Activated T-helper 1 cell treated with anti-CD3 and anti-CD28 coated beads, Interleukin-12 subunit alpha, Interleukin-12 subunit beta, Interleukin-2, Interleukin-4 antibody, amounts not matched to agents 30 ng/mL and 10 ng/mL and 1 ng/mL, durations not matched to agents 14 hours and 24 hours and 36 hours (primary cell): ENCODE measurements at regions not wholly inside any gene's neighbourhood (a gene's known extent, or its start where the extent isn't known, plus 50 kb on each side); places are given as distances from the start of the nearest gene placed in this dataset.

Experiments used
- DNase-seq: peaks from one replicate; pipeline ENCODE4 v3.0.0; 2021; ENCODE audit warnings: low spot score
- H3K27ac Mint-ChIP-seq: one replicate; pipeline ENCODE4 v1.8.0; 2021; ENCODE audit warnings: mild to moderate bottlenecking, mixed read lengths
- H3K27me3 Mint-ChIP-seq: one replicate; pipeline ENCODE4 v1.8.0; 2022; ENCODE audit warnings: mild to moderate bottlenecking, moderate library complexity, mixed read lengths; ENCODE audit not compliant: insufficient read depth
- H3K36me3 Mint-ChIP-seq: one replicate; pipeline ENCODE4 v1.8.0; 2021; ENCODE audit warnings: low read depth, mixed read lengths
- H3K4me1 Mint-ChIP-seq: one replicate; pipeline ENCODE4 v1.8.0; 2021; ENCODE audit warnings: low read depth, mixed read lengths
- H3K4me3 Mint-ChIP-seq: one replicate; pipeline ENCODE4 v1.8.0; 2021; ENCODE audit warnings: mild to moderate bottlenecking, moderate library complexity, mixed read lengths
- H3K9me3 Mint-ChIP-seq: one replicate; pipeline ENCODE4 v1.8.0; 2021; ENCODE audit warnings: mixed read lengths
- intact Hi-C: fragments of 100-400 bp; cut with micrococcal nuclease; formaldehyde crosslinking; loops from one replicate; pipeline ENCODE4 v1.15.1; 2024

GRCh38 chr11:95505927-95506426 is 275.0 kb upstream of the SESN3 start:
- no peaks in the 10 kb centered on the region for H3K36me3 Mint-ChIP-seq
- DNase-seq, result no peak
- no peak overlapping the region for H3K27ac Mint-ChIP-seq
- peaks cover 3% of the 10 kb centered on the region for H3K27me3 Mint-ChIP-seq
- intact Hi-C loops, result no loop called here
- no peaks in the 10 kb centered on the region for H3K4me1 Mint-ChIP-seq
- H3K4me3 Mint-ChIP-seq, result no peak overlapping the region
- H3K9me3 Mint-ChIP-seq, result no peaks in the 10 kb centered on the region

GRCh38 chr11:95503047-95503446 is 272.0 kb upstream of the SESN3 start:
- no peaks in the 10 kb centered on the region for H3K36me3 Mint-ChIP-seq
- intact Hi-C loops, result no loop called here
- H3K9me3 Mint-ChIP-seq, result no peaks in the 10 kb centered on the region
- no peaks in the 10 kb centered on the region for H3K27me3 Mint-ChIP-seq
- no peak overlapping the region for H3K27ac Mint-ChIP-seq
- DNase-seq, result no peak
- no peak overlapping the region for H3K4me3 Mint-ChIP-seq
- H3K4me1 Mint-ChIP-seq, result peaks cover 13% of the 10 kb centered on the region

- H3K27me3 Mint-ChIP-seq, result no peaks in the 10 kb centered on the region
- H3K9me3 Mint-ChIP-seq, result no peaks in the 10 kb centered on the region
- H3K4me3 Mint-ChIP-seq, result no peak overlapping the region
- intact Hi-C loops, result no loop called here
- DNase-seq, result no peak
- H3K27ac Mint-ChIP-seq, result no peak overlapping the region
- peaks cover 13% of the 10 kb centered on the region for H3K4me1 Mint-ChIP-seq
- no peaks in the 10 kb centered on the region for H3K36me3 Mint-ChIP-seq
These were observed 271.5 kb upstream of the SESN3 start for GRCh38 chr11:95502522-95502921.

GRCh38 chr11:95501761-95502266 is 270.8 kb upstream of the SESN3 start:
- Mint-ChIP-seq H3K4me1 (peaks cover 13% of the 10 kb centered on the region), H3K27me3 (no peaks in the 10 kb centered on the region), H3K4me3 (no peak overlapping the region), H3K36me3 (no peaks in the 10 kb centered on the region), H3K9me3 (no peaks in the 10 kb centered on the region), H3K27ac (no peak overlapping the region)
- no peak for DNase-seq
- intact Hi-C loops, result no loop called here

- H3K36me3 Mint-ChIP-seq, result no peaks in the 10 kb centered on the region
- H3K4me3 Mint-ChIP-seq, result no peak overlapping the region
- H3K27ac Mint-ChIP-seq, result no peak overlapping the region
- peaks cover 11% of the 10 kb centered on the region for H3K9me3 Mint-ChIP-seq
- intact Hi-C loops, result no loop called here
- DNase-seq, result no peak
- H3K4me1 Mint-ChIP-seq, result peaks cover 13% of the 10 kb centered on the region
- no peaks in the 10 kb centered on the region for H3K27me3 Mint-ChIP-seq
These were observed 269.5 kb upstream of the SESN3 start for GRCh38 chr11:95500466-95500865.

GRCh38 chr11:95499516-95500135 is 268.6 kb upstream of the SESN3 start:
- Mint-ChIP-seq H3K4me3 (no peak overlapping the region), H3K9me3 (peaks cover 17% of the 10 kb centered on the region), H3K27me3 (no peaks in the 10 kb centered on the region), H3K27ac (no peak overlapping the region), H3K36me3 (no peaks in the 10 kb centered on the region), H3K4me1 (peaks cover 13% of the 10 kb centered on the region)
- DNase-seq, result no peak
- intact Hi-C loops, result no loop called here

- peaks cover 13% of the 10 kb centered on the region for H3K4me1 Mint-ChIP-seq
- no peaks in the 10 kb centered on the region for H3K27me3 Mint-ChIP-seq
- intact Hi-C loops, result no loop called here
- no peak overlapping the region for H3K27ac Mint-ChIP-seq
- DNase-seq, result no peak
- H3K9me3 Mint-ChIP-seq, result peaks cover 22% of the 10 kb centered on the region
- H3K4me3 Mint-ChIP-seq, result no peak overlapping the region
- no peaks in the 10 kb centered on the region for H3K36me3 Mint-ChIP-seq
These were observed 267.9 kb upstream of the SESN3 start for GRCh38 chr11:95498722-95499425.

GRCh38 chr11:95496901-95497300 is 265.9 kb upstream of the SESN3 start:
- Mint-ChIP-seq H3K27ac (no peak overlapping the region), H3K9me3 (peaks cover 23% of the 10 kb centered on the region), H3K4me1 (peaks cover 13% of the 10 kb centered on the region), H3K27me3 (peaks cover 2% of the 10 kb centered on the region), H3K36me3 (no peaks in the 10 kb centered on the region), H3K4me3 (no peak overlapping the region)
- no peak for DNase-seq
- intact Hi-C loops, result no loop called here

- no peaks in the 10 kb centered on the region for H3K36me3 Mint-ChIP-seq
- peaks cover 30% of the 10 kb centered on the region for H3K9me3 Mint-ChIP-seq
- H3K27ac Mint-ChIP-seq, result no peak overlapping the region
- intact Hi-C loops, result no loop called here
- peaks cover 13% of the 10 kb centered on the region for H3K4me1 Mint-ChIP-seq
- H3K4me3 Mint-ChIP-seq, result no peak overlapping the region
- peaks cover 8% of the 10 kb centered on the region for H3K27me3 Mint-ChIP-seq
- no peak for DNase-seq
These were observed 264.7 kb upstream of the SESN3 start for GRCh38 chr11:95495706-95496105.

- Mint-ChIP-seq H3K27me3 (peaks cover 10% of the 10 kb centered on the region), H3K27ac (no peak overlapping the region), H3K4me3 (no peak overlapping the region), H3K36me3 (no peaks in the 10 kb centered on the region), H3K4me1 (peaks cover 9% of the 10 kb centered on the region), H3K9me3 (peaks cover 35% of the 10 kb centered on the region)
- intact Hi-C loops, result no loop called here
- DNase-seq, result no peak
These were observed 263.9 kb upstream of the SESN3 start for GRCh38 chr11:95494856-95495255.

- intact Hi-C loops, result no loop called here
- Mint-ChIP-seq H3K27ac (no peak overlapping the region), H3K36me3 (no peaks in the 10 kb centered on the region), H3K4me3 (no peak overlapping the region), H3K4me1 (peaks cover 2% of the 10 kb centered on the region), H3K9me3 (peaks cover 35% of the 10 kb centered on the region), H3K27me3 (peaks cover 10% of the 10 kb centered on the region)
- DNase-seq, result no peak
These were observed 263.2 kb upstream of the SESN3 start for GRCh38 chr11:95494167-95494566.

- Mint-ChIP-seq H3K27ac (no peak overlapping the region), H3K36me3 (no peaks in the 10 kb centered on the region), H3K4me1 (peaks cover 11% of the 10 kb centered on the region), H3K4me3 (no peak overlapping the region), H3K9me3 (peaks cover 26% of the 10 kb centered on the region), H3K27me3 (peaks cover 14% of the 10 kb centered on the region)
- intact Hi-C loops, result no loop called here
- no peak for DNase-seq
These were observed 259.6 kb upstream of the SESN3 start for GRCh38 chr11:95490625-95491024.

GRCh38 chr11:95487938-95488337 is 256.9 kb upstream of the SESN3 start:
- peaks cover 14% of the 10 kb centered on the region for H3K27me3 Mint-ChIP-seq
- H3K9me3 Mint-ChIP-seq, result peaks cover 13% of the 10 kb centered on the region
- H3K36me3 Mint-ChIP-seq, result no peaks in the 10 kb centered on the region
- H3K4me1 Mint-ChIP-seq, result peaks cover 11% of the 10 kb centered on the region
- intact Hi-C loops, result loop anchor here (1.0 kb wide), 1 partner anchor 68 kb away; no protein-coding TSS in a partner anchor
- no peak for DNase-seq
- no peak overlapping the region for H3K27ac Mint-ChIP-seq
- H3K4me3 Mint-ChIP-seq, result no peak overlapping the region
